Adrenal gland (tissue), 5 donors: ENCODE measurements at regions not wholly inside any gene's neighbourhood (a gene's known extent, or its start where the extent isn't known, plus 50 kb on each side); places are given as distances from the start of the nearest gene placed in this dataset.

ENCODE experiments used
- CTCF ChIP-seq, 6 experiments: fragments of 450-650 bp in 4 of 6; fragments of 200-600 bp in 2 of 6; sonication (generic) in 1 of 6; IDR thresholded peaks; 1 replicate in 5 of 6; 2 replicates in 1 of 6; pipeline versions ENCODE4 v1.5.1 to v1.8.0; 2016 to 2021; ENCODE audit warnings: antibody characterized with exemption in 6 of 6, mild to moderate bottlenecking in 2 of 6, moderate library complexity in 1 of 6
- POLR2A ChIP-seq, 2 donors: fragments of 450-650 bp; IDR thresholded peaks; one replicate each; pipeline ENCODE4 v1.6.1; 2017; ENCODE audit warnings: antibody characterized with exemption in 2 of 2, mild to moderate bottlenecking in 2 of 2, moderate library complexity in 1 of 2
- donor health status: DM: no; HTN: no; CAD: no.

- TF ChIP-seq CTCF (IDR thresholded peaks at IDR 0.05): no peak
- no peak for TF ChIP-seq POLR2A (IDR thresholded peaks at IDR 0.05)
These were observed 181.3 kb upstream of the TUT7 start for GRCh38 chr9:86535406-86535915.
